ENCODE measurements at regions not wholly inside any gene's neighbourhood (a gene's known extent, or its start where the extent isn't known, plus 50 kb on each side); places are given as distances from the start of the nearest gene placed in this dataset.

DNA sequence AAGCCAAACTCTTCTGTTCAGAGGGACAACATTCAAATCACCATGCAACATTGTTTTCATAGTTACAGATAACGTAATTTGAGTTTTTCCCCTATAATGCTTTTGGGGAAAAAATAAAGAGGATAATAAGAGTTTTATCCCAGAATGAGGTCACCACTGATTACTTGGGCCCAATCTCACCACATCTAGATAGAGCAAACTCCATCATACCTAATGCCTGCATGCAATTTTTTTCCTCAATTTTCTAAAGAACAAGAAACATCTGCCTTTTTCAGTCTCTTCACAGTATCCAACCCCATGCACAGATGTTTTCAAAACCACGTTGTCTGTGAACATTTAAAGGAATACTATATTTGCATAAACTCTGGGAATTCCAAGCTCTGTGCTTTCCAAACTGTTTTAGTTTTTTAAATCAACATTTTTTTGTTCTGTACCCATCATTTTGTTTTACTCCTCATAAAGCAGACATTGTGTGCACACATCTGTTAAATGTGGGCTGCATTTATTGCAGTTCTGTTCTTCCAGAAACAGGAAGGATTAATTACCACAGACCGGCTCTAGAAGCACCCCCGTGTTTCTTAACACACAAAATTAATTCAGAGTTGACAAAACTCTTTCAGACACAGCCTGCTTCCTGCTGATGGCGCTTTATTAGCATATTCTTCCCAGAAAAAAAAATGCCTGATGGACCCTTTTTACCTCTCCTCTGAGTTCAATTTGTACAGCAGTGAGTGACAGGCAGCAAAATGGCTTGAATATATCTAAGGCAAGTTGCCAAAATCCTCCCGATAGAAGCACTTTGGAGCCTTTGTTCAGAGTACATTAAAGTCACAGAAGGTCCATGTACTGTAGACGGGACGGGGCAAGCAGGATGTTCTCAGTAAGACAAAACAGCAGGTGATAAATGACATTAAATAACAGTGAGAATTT lies 1171.9 kb downstream of the EFNB2 start:
- no peaks in the 10 kb centered on the region for H3K27me3 ChIP-seq (ENCODE audit: insufficient read depth, low read depth, severe bottlenecking)
- no peaks in the 10 kb centered on the region for H3K9me3 ChIP-seq (ENCODE audit: severe bottlenecking)
- DNase-seq, result no peak
- H3K4me3 ChIP-seq (ENCODE audit: low read depth, low read length), result no peak overlapping the region
- TF ChIP-seq, protein P1, sequence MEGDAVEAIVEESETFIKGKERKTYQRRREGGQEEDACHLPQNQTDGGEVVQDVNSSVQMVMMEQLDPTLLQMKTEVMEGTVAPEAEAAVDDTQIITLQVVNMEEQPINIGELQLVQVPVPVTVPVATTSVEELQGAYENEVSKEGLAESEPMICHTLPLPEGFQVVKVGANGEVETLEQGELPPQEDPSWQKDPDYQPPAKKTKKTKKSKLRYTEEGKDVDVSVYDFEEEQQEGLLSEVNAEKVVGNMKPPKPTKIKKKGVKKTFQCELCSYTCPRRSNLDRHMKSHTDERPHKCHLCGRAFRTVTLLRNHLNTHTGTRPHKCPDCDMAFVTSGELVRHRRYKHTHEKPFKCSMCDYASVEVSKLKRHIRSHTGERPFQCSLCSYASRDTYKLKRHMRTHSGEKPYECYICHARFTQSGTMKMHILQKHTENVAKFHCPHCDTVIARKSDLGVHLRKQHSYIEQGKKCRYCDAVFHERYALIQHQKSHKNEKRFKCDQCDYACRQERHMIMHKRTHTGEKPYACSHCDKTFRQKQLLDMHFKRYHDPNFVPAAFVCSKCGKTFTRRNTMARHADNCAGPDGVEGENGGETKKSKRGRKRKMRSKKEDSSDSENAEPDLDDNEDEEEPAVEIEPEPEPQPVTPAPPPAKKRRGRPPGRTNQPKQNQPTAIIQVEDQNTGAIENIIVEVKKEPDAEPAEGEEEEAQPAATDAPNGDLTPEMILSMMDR (IDR thresholded peaks at IDR 0.05; ENCODE audit: low read depth, low read length), result no peak
- no peak overlapping the region for H3K27ac ChIP-seq
- H3K36me3 ChIP-seq, result no peaks in the 10 kb centered on the region

DNA sequence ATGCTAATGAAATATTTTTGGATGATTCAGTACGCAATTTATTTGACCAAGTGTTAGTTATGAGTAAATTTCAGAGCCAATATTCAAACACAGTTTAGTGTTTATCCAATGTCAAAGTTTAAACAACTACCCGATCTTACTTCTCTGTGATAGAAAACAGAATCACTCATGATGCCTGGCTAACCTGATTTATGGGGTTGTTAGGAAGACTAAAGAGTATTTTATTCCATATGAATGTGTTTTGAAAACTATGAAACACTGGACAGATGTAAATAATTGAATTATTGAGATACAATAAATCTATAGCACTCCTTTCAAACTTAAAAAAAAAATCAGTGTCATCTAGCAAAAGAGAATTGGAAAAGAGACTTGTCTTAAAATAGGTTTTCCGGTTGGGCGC lies 1181.8 kb downstream of the EFNB2 start:
- H3K9me3 ChIP-seq (ENCODE audit: severe bottlenecking), result no peaks in the 10 kb centered on the region
- no peak for DNase-seq
- H3K27ac ChIP-seq, result no peak overlapping the region
- H3K27me3 ChIP-seq (ENCODE audit: insufficient read depth, low read depth, severe bottlenecking), result no peaks in the 10 kb centered on the region
- TF ChIP-seq, protein P1 (IDR thresholded peaks at IDR 0.05; ENCODE audit: low read depth, low read length), result no peak
- no peak overlapping the region for H3K4me3 ChIP-seq (ENCODE audit: low read depth, low read length)
- no peaks in the 10 kb centered on the region for H3K36me3 ChIP-seq

DNA sequence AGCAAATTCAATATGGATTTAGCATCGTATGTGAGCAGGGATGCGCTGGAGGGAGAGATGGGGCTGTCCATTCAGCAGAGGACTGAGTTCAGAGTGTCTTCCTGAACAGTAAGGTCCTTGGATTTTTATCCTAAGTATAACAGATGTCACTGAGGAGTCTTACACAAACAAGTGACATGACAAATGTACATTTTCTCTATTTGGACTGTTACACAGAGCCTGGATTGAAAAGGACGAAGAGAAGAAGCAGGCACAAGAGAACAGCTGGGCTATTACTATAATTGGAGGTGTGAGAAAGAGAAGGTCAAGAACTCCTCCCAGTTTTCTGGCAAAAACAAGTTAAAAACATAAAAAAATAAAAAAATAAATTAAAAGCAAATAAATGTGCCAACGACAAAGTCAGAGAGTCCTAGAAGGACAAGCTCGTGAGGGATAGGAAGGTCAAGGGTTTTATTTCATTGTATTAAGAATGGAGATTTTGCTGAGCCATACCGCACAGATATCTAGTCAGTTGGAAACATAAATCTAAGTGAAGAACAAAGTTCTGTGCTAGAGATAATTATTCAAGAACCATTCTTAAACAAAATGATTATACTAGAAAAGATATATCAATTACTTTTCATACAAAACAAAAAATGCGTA lies 1186.3 kb downstream of the EFNB2 start:
- Histone ChIP-seq H3K4me3 (ENCODE audit: low read depth, low read length) (no peak overlapping the region), H3K27me3 (ENCODE audit: insufficient read depth, low read depth, severe bottlenecking) (no peaks in the 10 kb centered on the region), H3K27ac (no peak overlapping the region), H3K36me3 (no peaks in the 10 kb centered on the region), H3K9me3 (ENCODE audit: severe bottlenecking) (no peaks in the 10 kb centered on the region)
- TF ChIP-seq, protein P1 (IDR thresholded peaks at IDR 0.05; ENCODE audit: low read depth, low read length), result no peak
- no peak for DNase-seq

DNA sequence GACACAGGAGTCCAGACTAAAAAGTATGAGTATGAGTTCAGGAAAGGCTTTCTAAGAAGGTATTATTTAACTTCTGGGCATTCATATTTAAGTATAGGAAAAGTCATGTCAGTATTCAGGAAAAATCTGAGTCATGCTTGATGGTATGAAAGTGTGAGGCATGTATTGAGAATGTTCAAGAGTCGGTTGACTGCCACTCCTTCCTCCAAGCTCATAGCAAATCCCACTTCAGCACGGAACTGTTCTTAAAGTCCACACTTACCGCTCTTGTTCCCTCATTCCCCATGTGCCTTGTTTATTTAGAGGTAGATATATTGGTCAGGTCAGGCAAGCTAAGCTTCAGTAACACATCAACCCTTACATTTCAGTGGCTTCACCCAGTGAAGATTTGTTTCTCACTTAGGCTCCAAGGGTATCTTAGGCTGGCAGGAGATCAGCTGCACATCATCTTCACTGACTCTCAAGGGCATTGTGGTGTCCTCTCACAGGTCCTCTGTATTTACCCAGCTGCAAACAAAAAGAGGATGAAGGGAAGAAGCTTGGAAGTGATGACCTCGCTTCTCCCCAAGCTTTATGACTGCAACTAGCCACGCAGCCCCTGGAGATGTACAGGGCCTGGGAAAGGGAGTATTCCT lies 1189.2 kb downstream of the EFNB2 start:
- TF ChIP-seq, protein P1 (IDR thresholded peaks at IDR 0.05; ENCODE audit: low read depth, low read length), result no peak
- Histone ChIP-seq H3K27ac (no peak overlapping the region), H3K27me3 (ENCODE audit: insufficient read depth, low read depth, severe bottlenecking) (no peaks in the 10 kb centered on the region), H3K4me3 (ENCODE audit: low read depth, low read length) (no peak overlapping the region), H3K9me3 (ENCODE audit: severe bottlenecking) (no peaks in the 10 kb centered on the region), H3K36me3 (no peaks in the 10 kb centered on the region)
- DNase-seq, result no peak

DNA sequence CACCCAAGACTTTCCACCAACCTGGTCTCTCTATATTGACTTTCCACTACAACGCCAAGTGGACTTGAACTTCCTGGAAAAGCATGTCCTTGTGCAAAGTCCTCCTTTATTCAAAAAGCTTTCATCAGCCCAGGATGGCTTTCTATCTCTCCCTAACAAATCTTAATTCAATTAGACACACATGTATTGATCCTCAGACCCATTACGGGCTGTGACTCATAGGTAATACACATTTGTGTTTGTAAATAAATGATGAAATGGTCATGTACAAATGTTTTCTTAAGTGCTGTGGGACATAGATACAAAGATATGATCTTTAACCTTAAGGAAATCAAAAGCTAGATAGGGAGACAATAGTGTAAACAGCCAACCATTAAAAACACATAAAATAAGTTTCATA lies 1189.7 kb downstream of the EFNB2 start:
- H3K9me3 ChIP-seq (ENCODE audit: severe bottlenecking), result no peaks in the 10 kb centered on the region
- H3K36me3 ChIP-seq, result no peaks in the 10 kb centered on the region
- DNase-seq, result no peak
- H3K4me3 ChIP-seq (ENCODE audit: low read depth, low read length), result no peak overlapping the region
- no peak overlapping the region for H3K27ac ChIP-seq
- H3K27me3 ChIP-seq (ENCODE audit: insufficient read depth, low read depth, severe bottlenecking), result no peaks in the 10 kb centered on the region
- TF ChIP-seq, protein P1 (IDR thresholded peaks at IDR 0.05; ENCODE audit: low read depth, low read length), result no peak
